ENCODE measurements at regions not wholly inside any gene's neighbourhood (a gene's known extent, or its start where the extent isn't known, plus 50 kb on each side); places are given as distances from the start of the nearest gene placed in this dataset.
"Not testable (repeated sequence)": the region's sequence is repeated elsewhere in the genome, so short reads cannot be mapped to it uniquely, and the experiment has no call there.

DNA sequence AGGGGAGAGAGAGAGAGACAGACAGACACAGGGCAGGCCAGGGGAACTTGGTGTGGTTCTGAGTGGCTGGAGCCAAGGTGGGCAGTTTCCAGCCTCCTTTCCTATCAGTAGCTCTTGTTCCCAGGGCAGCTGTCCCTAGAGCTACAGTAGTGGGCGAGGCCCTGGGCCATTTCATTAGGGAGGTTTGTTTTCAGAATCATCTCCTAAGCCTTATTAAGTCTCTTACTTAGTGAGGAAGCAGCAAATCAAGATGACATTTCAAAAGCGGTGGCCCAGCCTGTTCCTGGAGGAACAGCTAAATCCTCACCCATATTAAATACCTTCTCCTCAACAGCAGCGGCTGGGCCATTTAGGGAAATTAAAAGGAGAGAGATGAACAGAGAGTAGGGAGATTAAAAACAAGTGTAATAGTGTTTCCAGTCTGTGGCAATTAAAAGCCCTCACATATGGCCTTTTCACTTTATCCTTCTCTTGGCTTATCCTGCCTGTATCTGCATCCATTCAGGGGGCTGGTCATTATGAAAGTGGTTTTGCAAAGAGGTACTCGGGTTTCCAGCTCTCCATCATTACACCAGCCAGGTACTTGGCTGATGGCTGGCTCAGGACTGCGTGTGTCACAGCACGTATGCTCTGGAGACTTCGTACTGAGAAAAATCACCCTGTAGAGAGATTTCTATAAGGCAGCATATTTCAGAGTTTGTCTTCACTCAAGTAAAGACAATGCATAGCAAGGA is 91.9 kb upstream of the PRR23C start:
- Histone ChIP-seq H3K27ac (ENCODE audit: low read depth in 1 of 2, low read length in 2 of 2) (no peak overlapping the region), H3K27me3 (ENCODE audit: control insufficient read depth in 1 of 2, insufficient read depth in 2 of 2, low read length in 1 of 2) (no peaks in the 10 kb centered on the region), H3K36me3 (ENCODE audit: control insufficient read depth in 1 of 2, insufficient read depth in 2 of 2, low read length in 1 of 2) (no peaks in the 10 kb centered on the region), H3K9me3 (ENCODE audit: control insufficient read depth, low read length) (no peaks in the 10 kb centered on the region), H3K4me1 (ENCODE audit: control insufficient read depth in 1 of 2, insufficient read depth in 2 of 2, low read length in 2 of 2) (no peaks in the 10 kb centered on the region), H3K4me3 (ENCODE audit: low read length in 2 of 2) (no peak overlapping the region)
- no peak for DNase-seq
- intact Hi-C loops (cut with DNase I), result no loop called here
- no peak for ATAC-seq (ENCODE audit: low FRiP score)
- 64 to 65% methylated on average over 7 of the region's 7 CpGs for WGBS, 2 donors

DNA sequence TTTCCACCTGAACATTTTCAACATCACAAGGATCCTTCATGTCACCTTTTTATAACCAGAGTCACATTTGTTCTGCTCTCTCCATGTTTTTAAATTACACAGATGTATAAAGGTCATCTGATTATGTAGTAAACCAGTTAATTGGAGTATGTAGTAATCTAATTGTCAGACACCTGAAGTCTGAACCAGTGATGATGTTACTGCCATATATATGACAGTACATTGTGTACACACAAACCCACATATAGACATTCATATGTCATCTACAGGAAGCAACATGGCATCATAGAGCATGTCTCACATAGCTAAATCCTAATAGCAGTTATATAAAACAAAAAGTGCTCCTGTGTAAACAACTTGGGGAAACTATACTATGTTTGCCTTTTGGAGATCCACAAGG is 95.9 kb upstream of the PRR23C start:
- ATAC-seq (ENCODE audit: low FRiP score) (no peak), DNase-seq (no peak)
- no peaks in the 10 kb centered on the region for H3K36me3 ChIP-seq (ENCODE audit: control insufficient read depth in 1 of 2, insufficient read depth in 2 of 2, low read length in 1 of 2)
- H3K4me1 ChIP-seq (ENCODE audit: control insufficient read depth in 1 of 2, insufficient read depth in 2 of 2, low read length in 2 of 2), result no peaks in the 10 kb centered on the region
- H3K27me3 ChIP-seq (ENCODE audit: control insufficient read depth in 1 of 2, insufficient read depth in 2 of 2, low read length in 1 of 2), result no peaks in the 10 kb centered on the region
- no peaks in the 10 kb centered on the region for H3K9me3 ChIP-seq (ENCODE audit: control insufficient read depth, low read length)
- intact Hi-C loops (cut with DNase I), result no loop called here
- H3K27ac ChIP-seq (ENCODE audit: low read depth in 1 of 2, low read length in 2 of 2), result no peak overlapping the region
- H3K4me3 ChIP-seq (ENCODE audit: low read length in 2 of 2), result no peak overlapping the region

DNA sequence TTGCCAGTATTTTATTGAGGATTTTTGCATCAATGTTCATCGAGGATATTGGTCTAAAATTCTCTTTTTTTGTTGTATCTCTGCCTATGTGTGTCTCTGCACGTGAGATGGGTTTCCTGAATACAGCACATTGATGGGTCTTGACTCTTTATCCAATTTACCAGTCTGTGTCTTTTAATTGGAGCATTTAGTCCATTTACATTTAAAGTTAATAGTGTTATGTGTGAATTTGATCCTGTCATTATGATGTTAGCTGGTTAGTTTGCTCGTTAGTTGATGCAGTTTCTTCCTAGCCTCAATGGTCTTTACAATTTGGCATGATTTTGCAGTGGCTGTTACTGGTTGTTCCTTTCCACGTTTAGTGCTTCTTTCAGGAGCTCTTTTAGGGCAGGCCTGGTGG is 101.3 kb upstream of the PRR23C start:
- H3K27me3 ChIP-seq (ENCODE audit: control insufficient read depth in 1 of 2, insufficient read depth in 2 of 2, low read length in 1 of 2); H3K27ac ChIP-seq (ENCODE audit: low read depth in 1 of 2, low read length in 2 of 2); H3K9me3 ChIP-seq (ENCODE audit: control insufficient read depth, low read length); H3K36me3 ChIP-seq (ENCODE audit: control insufficient read depth in 1 of 2, insufficient read depth in 2 of 2, low read length in 1 of 2); H3K4me1 ChIP-seq (ENCODE audit: control insufficient read depth in 1 of 2, insufficient read depth in 2 of 2, low read length in 2 of 2); DNase-seq; ATAC-seq (ENCODE audit: low FRiP score); H3K4me3 ChIP-seq (ENCODE audit: low read length in 2 of 2); intact Hi-C loops (cut with DNase I): not testable (repeated sequence)
- 62 to 67% methylated on average over 4 of the region's 4 CpGs for WGBS, 2 donors

DNA sequence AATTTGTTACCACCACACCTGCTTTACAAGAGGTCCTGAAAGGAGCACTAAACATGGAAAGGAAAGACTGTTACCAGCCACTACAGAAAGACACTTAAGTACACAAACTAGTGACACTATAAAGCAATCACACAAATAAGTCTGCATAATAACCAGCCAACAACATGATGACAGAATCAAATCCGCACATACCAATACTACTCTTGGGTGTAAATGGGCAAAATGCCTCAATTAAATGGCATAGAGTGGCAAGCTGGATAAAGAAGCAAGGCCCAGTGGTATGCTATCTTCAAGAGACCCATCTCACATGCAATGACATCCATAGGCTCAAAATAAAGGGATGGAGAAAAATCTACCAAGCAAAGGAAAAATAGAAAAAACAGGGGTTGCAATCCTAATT is 106.8 kb upstream of the PRR23C start:
- WGBS, 2 donors, result 80 to 88% methylated on average over 1 of the region's 1 CpG
- no peak overlapping the region for H3K4me3 ChIP-seq (ENCODE audit: low read length in 2 of 2)
- no peak for DNase-seq
- no peak for ATAC-seq (ENCODE audit: low FRiP score)
- H3K36me3 ChIP-seq (ENCODE audit: control insufficient read depth in 1 of 2, insufficient read depth in 2 of 2, low read length in 1 of 2), result no peaks in the 10 kb centered on the region
- H3K27me3 ChIP-seq (ENCODE audit: control insufficient read depth in 1 of 2, insufficient read depth in 2 of 2, low read length in 1 of 2), result no peaks in the 10 kb centered on the region
- intact Hi-C loops (cut with DNase I), result no loop called here
- H3K9me3 ChIP-seq (ENCODE audit: control insufficient read depth, low read length), result no peaks in the 10 kb centered on the region
- H3K27ac ChIP-seq (ENCODE audit: low read depth in 1 of 2, low read length in 2 of 2), result no peak overlapping the region
- H3K4me1 ChIP-seq (ENCODE audit: control insufficient read depth in 1 of 2, insufficient read depth in 2 of 2, low read length in 2 of 2), result no peaks in the 10 kb centered on the region

DNA sequence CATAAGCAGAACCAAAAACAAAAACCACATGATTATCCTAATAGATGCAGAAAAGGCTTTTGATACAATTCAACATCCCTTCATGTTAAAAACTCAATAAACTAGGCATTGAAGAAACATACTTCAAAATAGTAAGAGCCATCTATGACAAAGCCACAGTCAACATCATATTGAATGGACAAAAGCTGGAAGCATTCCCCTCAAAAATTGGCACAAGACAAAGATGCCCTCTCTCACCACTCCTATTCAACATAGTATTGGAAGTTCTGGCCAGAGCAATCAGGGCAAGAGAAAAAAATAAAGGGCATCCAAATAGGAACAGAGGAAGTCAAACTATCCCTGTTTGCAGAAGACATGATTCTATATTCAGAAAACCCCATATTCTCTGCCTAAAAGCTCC is 108.7 kb upstream of the PRR23C start:
- H3K27ac ChIP-seq (ENCODE audit: low read depth in 1 of 2, low read length in 2 of 2); DNase-seq; H3K4me1 ChIP-seq (ENCODE audit: control insufficient read depth in 1 of 2, insufficient read depth in 2 of 2, low read length in 2 of 2); ATAC-seq (ENCODE audit: low FRiP score); H3K27me3 ChIP-seq (ENCODE audit: control insufficient read depth in 1 of 2, insufficient read depth in 2 of 2, low read length in 1 of 2); intact Hi-C loops (cut with DNase I); H3K36me3 ChIP-seq (ENCODE audit: control insufficient read depth in 1 of 2, insufficient read depth in 2 of 2, low read length in 1 of 2); H3K9me3 ChIP-seq (ENCODE audit: control insufficient read depth, low read length); H3K4me3 ChIP-seq (ENCODE audit: low read length in 2 of 2): not testable (repeated sequence)

DNA sequence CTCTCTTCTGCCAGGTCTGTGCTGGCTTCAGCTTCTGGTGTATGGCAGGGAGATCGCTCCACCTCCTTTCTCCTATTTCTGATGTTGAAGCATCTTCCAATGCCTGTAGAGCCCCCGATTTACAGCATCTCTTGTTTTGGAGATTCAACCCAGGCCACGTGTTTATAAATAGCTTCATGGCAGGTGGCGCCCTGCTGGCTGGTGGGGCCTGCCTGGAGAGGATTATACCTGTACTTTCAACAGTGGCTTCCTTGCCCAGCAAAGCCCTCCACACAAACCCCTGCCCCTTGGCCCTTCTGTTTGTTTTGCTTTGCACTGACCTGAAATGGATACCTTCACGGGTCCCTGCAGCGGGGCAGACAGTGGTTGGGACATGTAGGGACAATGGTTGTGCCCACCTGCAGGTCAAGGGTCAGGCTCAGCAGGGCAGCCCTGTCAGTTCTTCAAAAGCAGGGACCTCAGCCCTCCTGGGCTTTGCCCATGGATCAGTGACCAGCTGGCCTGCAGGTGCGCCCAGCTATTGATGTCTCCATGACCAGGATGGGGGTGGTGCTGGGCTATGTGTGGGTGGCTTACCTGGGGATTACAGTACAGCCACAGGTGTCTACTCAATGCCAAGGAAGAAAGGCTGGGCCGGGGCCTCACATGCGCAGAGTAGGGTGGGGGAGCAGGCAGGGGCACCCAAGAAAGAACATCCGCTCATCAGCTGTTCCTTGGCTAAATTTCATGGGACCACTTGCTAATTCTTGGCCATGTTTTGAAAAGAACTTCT is 112.7 kb upstream of the PRR23C start:
- Histone ChIP-seq H3K27me3 (ENCODE audit: control insufficient read depth in 1 of 2, insufficient read depth in 2 of 2, low read length in 1 of 2) (no peaks in the 10 kb centered on the region), H3K36me3 (ENCODE audit: control insufficient read depth in 1 of 2, insufficient read depth in 2 of 2, low read length in 1 of 2) (no peaks in the 10 kb centered on the region), H3K4me3 (ENCODE audit: low read length in 2 of 2) (no peak overlapping the region), H3K9me3 (ENCODE audit: control insufficient read depth, low read length) (no peaks in the 10 kb centered on the region), H3K27ac (ENCODE audit: low read depth in 1 of 2, low read length in 2 of 2) (no peak overlapping the region), H3K4me1 (ENCODE audit: control insufficient read depth in 1 of 2, insufficient read depth in 2 of 2, low read length in 2 of 2) (no peaks in the 10 kb centered on the region)
- 63 to 68% methylated on average over 10 of the region's 10 CpGs for WGBS, 2 donors
- intact Hi-C loops (cut with DNase I), result no loop called here
- no peak for ATAC-seq (ENCODE audit: low FRiP score)
- peak in 1 of 2 donors; percentile 61 for DNase-seq

DNA sequence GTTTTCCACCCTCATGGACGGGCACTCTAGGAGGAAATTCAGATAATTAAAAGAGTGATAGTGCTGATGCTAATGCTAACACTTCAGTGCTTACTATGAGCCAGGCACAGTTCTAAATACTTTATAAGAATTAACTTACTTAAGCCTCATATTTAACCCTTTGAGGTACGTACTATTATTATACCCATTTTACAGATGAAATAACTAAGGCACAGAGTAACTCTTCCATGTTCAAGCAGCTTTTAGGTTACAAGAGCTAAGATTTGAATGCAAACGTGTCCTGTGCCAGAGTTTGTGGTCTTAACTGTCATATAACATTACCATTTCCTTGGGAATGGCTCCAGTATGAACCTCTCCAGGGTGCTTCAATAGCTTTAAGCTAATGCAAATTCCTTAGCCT is 114.7 kb upstream of the PRR23C start:
- ATAC-seq (ENCODE audit: low FRiP score) (no peak), DNase-seq (no peak)
- WGBS, 2 donors, result 56 to 68% methylated on average over 3 of the region's 3 CpGs
- no peaks in the 10 kb centered on the region for H3K36me3 ChIP-seq (ENCODE audit: control insufficient read depth in 1 of 2, insufficient read depth in 2 of 2, low read length in 1 of 2)
- H3K27ac ChIP-seq (ENCODE audit: low read depth in 1 of 2, low read length in 2 of 2), result no peak overlapping the region
- no peaks in the 10 kb centered on the region for H3K9me3 ChIP-seq (ENCODE audit: control insufficient read depth, low read length)
- no peaks in the 10 kb centered on the region for H3K27me3 ChIP-seq (ENCODE audit: control insufficient read depth in 1 of 2, insufficient read depth in 2 of 2, low read length in 1 of 2)
- no peaks in the 10 kb centered on the region for H3K4me1 ChIP-seq (ENCODE audit: control insufficient read depth in 1 of 2, insufficient read depth in 2 of 2, low read length in 2 of 2)
- intact Hi-C loops (cut with DNase I), result no loop called here
- H3K4me3 ChIP-seq (ENCODE audit: low read length in 2 of 2), result no peak overlapping the region

DNA sequence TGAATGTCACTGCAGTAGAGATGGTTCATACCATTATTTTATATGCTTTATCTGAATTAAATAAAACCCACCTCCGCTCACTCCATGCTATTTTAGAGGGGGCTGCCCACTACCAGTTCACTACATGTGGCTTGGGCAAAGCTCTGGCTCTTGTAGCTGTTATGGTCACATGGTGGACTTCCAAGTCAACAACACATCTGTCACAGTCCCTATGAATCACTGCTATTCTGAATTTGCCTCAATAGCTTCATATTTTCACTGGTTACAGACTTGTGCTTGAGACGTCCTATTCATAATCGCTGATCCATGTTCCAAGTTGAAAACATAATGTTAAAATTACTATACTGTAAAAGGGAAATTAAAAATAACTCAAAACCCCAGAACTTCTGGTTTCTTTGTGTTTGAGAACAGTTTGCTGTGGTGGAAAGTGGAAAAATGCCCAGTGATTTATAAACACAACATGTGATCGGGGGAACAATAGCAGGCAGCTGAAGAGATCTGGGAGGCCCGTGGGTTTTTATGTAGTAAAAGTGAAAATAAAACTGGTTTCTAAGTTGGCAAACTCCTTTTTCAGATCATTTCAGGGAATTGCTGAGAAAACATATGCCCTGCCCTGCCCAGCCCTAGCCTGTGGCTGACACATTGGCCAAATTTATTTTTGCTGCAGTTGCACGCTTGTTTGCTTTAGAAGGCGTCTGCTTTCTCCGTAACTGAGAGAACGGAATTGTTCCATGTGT is 128.8 kb upstream of the PRR23C start:
- no peak for DNase-seq
- no peaks in the 10 kb centered on the region for H3K4me1 ChIP-seq (ENCODE audit: control insufficient read depth in 1 of 2, insufficient read depth in 2 of 2, low read length in 2 of 2)
- 13 to 17% methylated on average over 9 of the region's 9 CpGs for WGBS, 2 donors
- ATAC-seq (ENCODE audit: low FRiP score), result peak; percentile 59
- H3K27ac ChIP-seq (ENCODE audit: low read depth in 1 of 2, low read length in 2 of 2), result no peak overlapping the region
- no peaks in the 10 kb centered on the region for H3K36me3 ChIP-seq (ENCODE audit: control insufficient read depth in 1 of 2, insufficient read depth in 2 of 2, low read length in 1 of 2)
- peak overlapping the region; percentile 30 to 82 for H3K4me3 ChIP-seq (ENCODE audit: low read length in 2 of 2)
- intact Hi-C loops (cut with DNase I), result no loop called here
- H3K27me3 ChIP-seq (ENCODE audit: control insufficient read depth in 1 of 2, insufficient read depth in 2 of 2, low read length in 1 of 2), result no peaks in the 10 kb centered on the region
- H3K9me3 ChIP-seq (ENCODE audit: control insufficient read depth, low read length), result peaks cover 3% of the 10 kb centered on the region
